ENCODE measurements at regions not wholly inside any gene's neighbourhood (a gene's known extent, or its start where the extent isn't known, plus 50 kb on each side); places are given as distances from the start of the nearest gene placed in this dataset.

- TF ChIP-seq ZNF274 (IDR thresholded peaks at IDR 0.05; ENCODE audit: low read depth, low read length) (no peak), YY1 (IDR thresholded peaks at IDR 0.05; ENCODE audit: insufficient read depth, insufficient read length) (no peak)
Observed at GRCh38 chr2:12841021-12841420, 124.3 kb downstream of the TRIB2 start.

Data from NT2/D1 (cell line).